K562 (cell line): ENCODE measurements at regions not wholly inside any gene's neighbourhood (a gene's known extent, or its start where the extent isn't known, plus 50 kb on each side); places are given as distances from the start of the nearest gene placed in this dataset.

Source experiments
- ADNP ChIP-seq: fragments of 200-800 bp; sonication (Bioruptor generic); IDR thresholded peaks from 2 replicates; pipeline ENCODE4 v1.6.1; 2016; ENCODE audit warnings: missing genetic modification characterization, missing compliant biosample characterization
- ARNT ChIP-seq, 2 experiments: fragments of 450-650 bp; IDR thresholded peaks; 2 replicates each; pipeline ENCODE4 v1.6.1; 2016; ENCODE audit warnings: mild to moderate bottlenecking in 1 of 2
- ATF1 ChIP-seq, 2 experiments: fragments of 450-650 bp in 1 of 2; IDR thresholded peaks; 2 replicates each; pipeline ENCODE4 v1.6.1; 2016; ENCODE audit warnings: missing compliant biosample characterization in 1 of 2, missing genetic modification characterization in 1 of 2
- CCNT2 ChIP-seq: IDR thresholded peaks from 2 replicates; pipeline ENCODE4 v1.6.1; 2011; ENCODE audit warnings: borderline replicate concordance, low read depth, mild to moderate bottlenecking, moderate library complexity, mixed read lengths, low read length; ENCODE audit not compliant: insufficient read length; ENCODE audit errors: extremely low read depth
- E2F3 ChIP-seq: fragments of 250-450 bp; sonication (Bioruptor Pico); IDR thresholded peaks from 2 replicates; pipeline ENCODE4 v1.4.0; 2020; ENCODE audit warnings: mild to moderate bottlenecking
- ETV6 ChIP-seq, 3 experiments: fragments of 150-350 bp in 1 of 3; sonication (generic) in 1 of 3; formaldehyde crosslinking in 1 of 3; IDR thresholded peaks; 2 replicates each; pipeline versions ENCODE4 v1.6.1 to v1.8.0; 2014 to 2022; ENCODE audit warnings: borderline replicate concordance in 2 of 3, low read depth in 2 of 3, antibody characterized with exemption in 1 of 3, low read length in 1 of 3, mild to moderate bottlenecking in 1 of 3, missing genetic modification reagents in 1 of 3
- GATA2 ChIP-seq: sonication (generic); formaldehyde crosslinking; IDR thresholded peaks from 2 replicates; pipeline ENCODE4 v1.4.0; 2020; ENCODE audit warnings: mild to moderate bottlenecking, missing genetic modification reagents
- GATAD2A ChIP-seq: fragments of 450-650 bp; IDR thresholded peaks from 2 replicates; pipeline ENCODE4 v1.6.1; 2017
- GATAD2B ChIP-seq: fragments of 450-650 bp; IDR thresholded peaks from 2 replicates; pipeline ENCODE4 v1.6.1; 2017; ENCODE audit warnings: mild to moderate bottlenecking, borderline replicate concordance
- HNRNPLL ChIP-seq: fragments of 200-400 bp; formaldehyde crosslinking; IDR thresholded peaks from 2 replicates; pipeline ENCODE4 v1.6.1; 2017; ENCODE audit warnings: low read length, low read depth, mild to moderate bottlenecking; ENCODE audit not compliant: poor library complexity, severe bottlenecking
- JUN ChIP-seq, 2 experiments: sonication (generic) in 1 of 2; formaldehyde crosslinking in 1 of 2; IDR thresholded peaks; 2 replicates each; pipeline versions ENCODE4 v1.6.1 to v1.8.0; 2012 to 2022; ENCODE audit warnings: borderline replicate concordance in 2 of 2, mild to moderate bottlenecking in 2 of 2, improper control_type of control experiment in 1 of 2, low read depth in 1 of 2, low read length in 1 of 2, missing genetic modification reagents in 1 of 2
- KLF6 ChIP-seq: fragments of 250-450 bp; sonication (Bioruptor Pico); IDR thresholded peaks from 2 replicates; pipeline ENCODE4 v1.4.0; 2020; ENCODE audit warnings: mild to moderate bottlenecking, moderate library complexity, borderline replicate concordance
- NFE2 ChIP-seq: IDR thresholded peaks from 2 replicates; pipeline ENCODE4 v1.6.1; 2014; ENCODE audit warnings: antibody characterized with exemption, low read depth
- NONO ChIP-seq, 2 experiments: fragments of 200-400 bp in 1 of 2; fragments of 450-650 bp in 1 of 2; formaldehyde crosslinking in 1 of 2; IDR thresholded peaks; 2 replicates each; pipeline ENCODE4 v1.6.1; 2017; ENCODE audit warnings: low read depth in 2 of 2, mild to moderate bottlenecking in 2 of 2, moderate library complexity in 2 of 2, low read length in 1 of 2
- SMARCC2 ChIP-seq: fragments of 450-650 bp; IDR thresholded peaks from 2 replicates; pipeline ENCODE4 v1.6.1; 2017; ENCODE audit warnings: antibody characterized with exemption, moderate library complexity, mild to moderate bottlenecking, low read depth
- THRAP3 ChIP-seq: fragments of 450-650 bp; IDR thresholded peaks from 2 replicates; pipeline ENCODE4 v1.6.1; 2016; ENCODE audit warnings: mild to moderate bottlenecking, inconsistent platforms, borderline replicate concordance
- TRIM24 ChIP-seq, 2 experiments: fragments of 450-650 bp; IDR thresholded peaks; 2 replicates each; pipeline ENCODE4 v1.6.1; 2016
- ZBTB7A ChIP-seq: IDR thresholded peaks from 2 replicates; pipeline ENCODE4 v1.6.1; 2011; ENCODE audit warnings: low read depth, mild to moderate bottlenecking, low read length, moderate library complexity, borderline replicate concordance; ENCODE audit not compliant: control insufficient read depth
- ZC3H11A ChIP-seq: IDR thresholded peaks from 2 replicates; pipeline ENCODE4 v1.6.1; 2012; ENCODE audit warnings: low read depth, low read length, improper control_type of control experiment
- ZNF384 ChIP-seq: IDR thresholded peaks from 2 replicates; pipeline ENCODE4 v1.6.1; 2012; ENCODE audit warnings: low read depth, low read length, improper control_type of control experiment
- ZNF785 ChIP-seq: fragments of 250-450 bp; sonication (Bioruptor Pico); IDR thresholded peaks from 2 replicates; pipeline ENCODE4 v1.4.0; 2020; ENCODE audit warnings: mild to moderate bottlenecking
- TF ChIP-seq, protein P1 (sequence below): fragments of 450-650 bp; IDR thresholded peaks from 2 replicates; pipeline ENCODE4 v1.6.1; 2016; ENCODE audit warnings: antibody characterized with exemption
- TF ChIP-seq, protein P2 (sequence below): fragments of 450-650 bp; IDR thresholded peaks from 2 replicates; pipeline ENCODE4 v1.6.1; 2016; ENCODE audit warnings: mild to moderate bottlenecking

DNA sequence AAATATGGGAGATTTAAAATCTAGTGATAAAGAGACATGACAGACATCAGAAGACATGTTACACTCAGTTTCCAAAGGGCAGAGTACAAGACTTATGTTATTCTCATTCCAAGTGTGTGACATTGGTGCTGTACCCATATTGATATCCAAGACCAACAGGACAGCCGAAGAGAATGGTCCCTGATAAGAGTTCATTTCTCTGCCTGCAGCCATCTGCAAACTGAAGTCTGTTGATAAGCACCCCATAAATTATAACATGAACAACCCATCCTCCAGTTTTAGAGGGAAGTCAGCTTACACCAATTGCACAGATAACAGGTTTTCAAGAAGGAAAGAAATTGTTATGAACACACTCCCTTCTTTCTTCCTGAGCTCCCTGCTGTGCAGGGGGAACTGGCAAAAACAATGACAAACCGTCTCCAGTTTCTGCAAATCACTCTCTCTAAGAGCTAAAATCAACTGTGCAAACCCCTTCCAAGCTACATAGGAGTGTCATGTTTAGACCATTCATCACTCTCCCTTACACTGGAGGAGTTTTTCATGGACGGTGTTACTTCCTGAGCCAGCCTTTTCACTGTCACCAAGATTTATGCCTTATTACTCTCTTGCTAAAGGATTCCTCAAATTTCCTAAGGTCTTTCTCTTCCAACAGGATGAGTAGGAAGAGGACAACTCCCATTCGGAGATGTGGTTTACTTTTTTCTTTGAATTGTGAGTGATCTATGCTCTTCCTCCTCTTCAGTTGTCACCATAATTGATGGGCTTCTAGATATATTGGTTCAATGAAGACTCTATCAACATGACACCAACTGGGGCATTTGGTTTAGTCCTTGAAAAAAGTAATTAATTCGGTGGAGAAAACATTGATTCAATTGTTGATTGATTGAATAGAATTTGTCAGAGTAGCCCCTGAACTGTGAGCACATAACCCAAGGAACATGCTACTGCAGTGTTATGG lies 80.3 kb upstream of the FAM171A1 start (continued):
- TF ChIP-seq JUN (IDR thresholded peaks at IDR 0.05; ENCODE audit: borderline replicate concordance, low read depth, low read length) = peak; percentile 11; the same call in 1 of the 2 replicates
- TF ChIP-seq JUN (CRISPR knock-in tag; IDR thresholded peaks at IDR 0.05; ENCODE audit: borderline replicate concordance) = no peak
- TF ChIP-seq GATAD2B = peak; percentile 73; the same call in 1 of the 2 replicates
- TF ChIP-seq ADNP (tag) = peak; percentile 75
- peak; percentile 98 for TF ChIP-seq TRIM24 (IDR thresholded peaks at IDR 0.05)
- peak; percentile 89 for TF ChIP-seq GATAD2A
- no peak for TF ChIP-seq THRAP3
- TF ChIP-seq SMARCC2 = peak; percentile 94
- TF ChIP-seq ARNT (IDR thresholded peaks at IDR 0.05) = peak; percentile 89 to 97
- no peak for TF ChIP-seq ZC3H11A
- TF ChIP-seq ZNF384 = 0 out of 2 replicates have a peak, but pooled peaks have one; percentile 6
- no peak for TF ChIP-seq ATF1 (CRISPR knock-in tag; IDR thresholded peaks at IDR 0.05)
- peak; percentile 79 for TF ChIP-seq ATF1 (tag; IDR thresholded peaks at IDR 0.05)
- TF ChIP-seq ZBTB7A = no peak
- peak; percentile 32; the same call in 1 of the 2 replicates for TF ChIP-seq E2F3
- peak in 1 of 2 experiments; percentile 82; a peak in 2 of 4 replicates for TF ChIP-seq NONO (IDR thresholded peaks at IDR 0.05; ENCODE audit: low read depth in 2 of 2, low read length in 1 of 2)
- peak; percentile 86 for TF ChIP-seq NFE2
- TF ChIP-seq ZNF785 = no peak
- TF ChIP-seq, protein P1, sequence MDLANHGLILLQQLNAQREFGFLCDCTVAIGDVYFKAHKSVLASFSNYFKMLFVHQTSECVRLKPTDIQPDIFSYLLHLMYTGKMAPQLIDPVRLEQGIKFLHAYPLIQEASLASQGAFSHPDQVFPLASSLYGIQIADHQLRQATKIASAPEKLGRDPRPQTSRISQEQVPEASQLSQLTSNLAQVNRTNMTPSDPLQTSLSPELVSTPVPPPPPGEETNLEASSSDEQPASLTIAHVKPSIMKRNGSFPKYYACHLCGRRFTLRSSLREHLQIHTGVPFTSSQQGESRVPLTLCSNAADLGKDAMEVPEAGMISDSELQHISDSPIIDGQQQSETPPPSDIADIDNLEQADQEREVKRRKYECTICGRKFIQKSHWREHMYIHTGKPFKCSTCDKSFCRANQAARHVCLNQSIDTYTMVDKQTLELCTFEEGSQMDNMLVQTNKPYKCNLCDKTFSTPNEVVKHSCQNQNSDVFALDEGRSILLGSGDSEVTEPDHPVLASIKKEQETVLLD = peak; percentile 77; the same call in 1 of the 2 replicates
- peak; percentile 67 to 93; a peak in 3 of 4 replicates for TF ChIP-seq ETV6 (IDR thresholded peaks at IDR 0.05; ENCODE audit: borderline replicate concordance in 1 of 2, low read depth in 2 of 2, low read length in 1 of 2)
- no peak; the same call in 1 of the 2 replicates for TF ChIP-seq ETV6 (CRISPR knock-in tag; IDR thresholded peaks at IDR 0.05; ENCODE audit: borderline replicate concordance)
- no peak for TF ChIP-seq HNRNPLL
- TF ChIP-seq, protein P2, sequence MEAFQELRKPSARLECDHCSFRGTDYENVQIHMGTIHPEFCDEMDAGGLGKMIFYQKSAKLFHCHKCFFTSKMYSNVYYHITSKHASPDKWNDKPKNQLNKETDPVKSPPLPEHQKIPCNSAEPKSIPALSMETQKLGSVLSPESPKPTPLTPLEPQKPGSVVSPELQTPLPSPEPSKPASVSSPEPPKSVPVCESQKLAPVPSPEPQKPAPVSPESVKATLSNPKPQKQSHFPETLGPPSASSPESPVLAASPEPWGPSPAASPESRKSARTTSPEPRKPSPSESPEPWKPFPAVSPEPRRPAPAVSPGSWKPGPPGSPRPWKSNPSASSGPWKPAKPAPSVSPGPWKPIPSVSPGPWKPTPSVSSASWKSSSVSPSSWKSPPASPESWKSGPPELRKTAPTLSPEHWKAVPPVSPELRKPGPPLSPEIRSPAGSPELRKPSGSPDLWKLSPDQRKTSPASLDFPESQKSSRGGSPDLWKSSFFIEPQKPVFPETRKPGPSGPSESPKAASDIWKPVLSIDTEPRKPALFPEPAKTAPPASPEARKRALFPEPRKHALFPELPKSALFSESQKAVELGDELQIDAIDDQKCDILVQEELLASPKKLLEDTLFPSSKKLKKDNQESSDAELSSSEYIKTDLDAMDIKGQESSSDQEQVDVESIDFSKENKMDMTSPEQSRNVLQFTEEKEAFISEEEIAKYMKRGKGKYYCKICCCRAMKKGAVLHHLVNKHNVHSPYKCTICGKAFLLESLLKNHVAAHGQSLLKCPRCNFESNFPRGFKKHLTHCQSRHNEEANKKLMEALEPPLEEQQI = peak; percentile 97
- TF ChIP-seq KLF6 (CRISPR knock-in tag) = peak; percentile 52; the same call in 1 of the 2 replicates
- TF ChIP-seq GATA2 (CRISPR knock-in tag) = peak; percentile 96
- TF ChIP-seq CCNT2 = peak; percentile 99
